ENCODE measurements at regions not wholly inside any gene's neighbourhood (a gene's known extent, or its start where the extent isn't known, plus 50 kb on each side); places are given as distances from the start of the nearest gene placed in this dataset.

- Histone ChIP-seq H3K9me3 (ENCODE audit: insufficient read depth, low read depth, low read length) (no peaks in the 10 kb centered on the region), H3K27me3 (ENCODE audit: insufficient read depth, low read length) (no peaks in the 10 kb centered on the region), H3K79me2 (ENCODE audit: insufficient read depth, low read length) (no peaks in the 10 kb centered on the region), H3K4me3 (ENCODE audit: insufficient read depth, low read depth, low read length) (no peak overlapping the region), H3K36me3 (ENCODE audit: insufficient read depth, low read length) (no peaks in the 10 kb centered on the region), H3K9ac (ENCODE audit: low read length) (no peak overlapping the region), H3K4me2 (ENCODE audit: low read length) (no peak overlapping the region), H3K4me1 (ENCODE audit: insufficient read depth, low read length) (no peaks in the 10 kb centered on the region), H3K27ac (ENCODE audit: low read depth, low read length) (no peak overlapping the region), H4K20me1 (ENCODE audit: insufficient read depth, low read length) (no peaks in the 10 kb centered on the region), H2AFZ (ENCODE audit: low read depth, low read length) (no peak overlapping the region)
- Mint-ChIP-seq H3K9me3 (ENCODE audit: unreplicated experiment) (peaks cover 11% of the 10 kb centered on the region), H3K4me1 (ENCODE audit: low read depth, unreplicated experiment) (no peaks in the 10 kb centered on the region), H3K4me3 (ENCODE audit: unreplicated experiment) (no peak overlapping the region), H3K36me3 (ENCODE audit: low read depth, unreplicated experiment) (no peaks in the 10 kb centered on the region), H3K27me3 (ENCODE audit: low read depth, unreplicated experiment) (peaks cover 4% of the 10 kb centered on the region), H3K27ac (ENCODE audit: unreplicated experiment) (no peak overlapping the region)
- FAIRE-seq (no peak), DNase-seq (ENCODE audit: low read depth) (no peak)
- TF ChIP-seq EZH2 (IDR thresholded peaks at IDR 0.05; ENCODE audit: insufficient read depth, low read length) = no peak
- no peak for TF ChIP-seq CTCF (IDR thresholded peaks at IDR 0.05; ENCODE audit: insufficient read depth, low read depth, low read length)
Observed at GRCh38 chr2:204428675-204429074, 116.6 kb upstream of the PARD3B start.

- FAIRE-seq = no peak
- Mint-ChIP-seq H3K4me3 (ENCODE audit: unreplicated experiment) (no peak overlapping the region), H3K27me3 (ENCODE audit: low read depth, unreplicated experiment) (peaks cover 4% of the 10 kb centered on the region), H3K27ac (ENCODE audit: unreplicated experiment) (no peak overlapping the region), H3K4me1 (ENCODE audit: low read depth, unreplicated experiment) (peaks cover 9% of the 10 kb centered on the region), H3K9me3 (ENCODE audit: unreplicated experiment) (peaks cover 8% of the 10 kb centered on the region), H3K36me3 (ENCODE audit: low read depth, unreplicated experiment) (no peaks in the 10 kb centered on the region)
- no peaks in the 10 kb centered on the region for H3K79me2 ChIP-seq (ENCODE audit: insufficient read depth, low read length)
- no peak for DNase-seq (ENCODE audit: low read depth)
- no peak overlapping the region for H3K4me2 ChIP-seq (ENCODE audit: low read length)
- TF ChIP-seq EZH2 (IDR thresholded peaks at IDR 0.05; ENCODE audit: insufficient read depth, low read length) (no peak), CTCF (IDR thresholded peaks at IDR 0.05; ENCODE audit: insufficient read depth, low read depth, low read length) (no peak)
- no peak overlapping the region for H2AFZ ChIP-seq (ENCODE audit: low read depth, low read length)
- no peaks in the 10 kb centered on the region for H3K27me3 ChIP-seq (ENCODE audit: insufficient read depth, low read length)
- no peaks in the 10 kb centered on the region for H4K20me1 ChIP-seq (ENCODE audit: insufficient read depth, low read length)
- H3K9me3 ChIP-seq (ENCODE audit: insufficient read depth, low read depth, low read length) = no peaks in the 10 kb centered on the region
- no peaks in the 10 kb centered on the region for H3K36me3 ChIP-seq (ENCODE audit: insufficient read depth, low read length)
- no peak overlapping the region for H3K27ac ChIP-seq (ENCODE audit: low read depth, low read length)
- H3K9ac ChIP-seq (ENCODE audit: low read length) = no peak overlapping the region
- no peak overlapping the region for H3K4me3 ChIP-seq (ENCODE audit: insufficient read depth, low read depth, low read length)
- H3K4me1 ChIP-seq (ENCODE audit: insufficient read depth, low read length) = no peaks in the 10 kb centered on the region
Observed at GRCh38 chr2:204431529-204431928, 113.7 kb upstream of the PARD3B start.

- no peaks in the 10 kb centered on the region for H3K4me1 ChIP-seq (ENCODE audit: insufficient read depth, low read length)
- H3K4me3 Mint-ChIP-seq (ENCODE audit: unreplicated experiment) = no peak overlapping the region
- no peak for FAIRE-seq
Observed at GRCh38 chr2:204432196-204432595, 113.1 kb upstream of the PARD3B start.

More at GRCh38 chr2:204432196-204432595, 113.1 kb upstream of the PARD3B start:
- Histone ChIP-seq H3K36me3 (ENCODE audit: insufficient read depth, low read length) (no peaks in the 10 kb centered on the region), H4K20me1 (ENCODE audit: insufficient read depth, low read length) (no peaks in the 10 kb centered on the region), H3K27ac (ENCODE audit: low read depth, low read length) (no peak overlapping the region), H3K4me2 (ENCODE audit: low read length) (no peak overlapping the region), H3K4me3 (ENCODE audit: insufficient read depth, low read depth, low read length) (no peak overlapping the region), H3K9me3 (ENCODE audit: insufficient read depth, low read depth, low read length) (no peaks in the 10 kb centered on the region), H3K79me2 (ENCODE audit: insufficient read depth, low read length) (no peaks in the 10 kb centered on the region), H2AFZ (ENCODE audit: low read depth, low read length) (no peak overlapping the region), H3K9ac (ENCODE audit: low read length) (no peak overlapping the region), H3K27me3 (ENCODE audit: insufficient read depth, low read length) (no peaks in the 10 kb centered on the region)
- H3K27ac Mint-ChIP-seq (ENCODE audit: unreplicated experiment) = no peak overlapping the region
- H3K36me3 Mint-ChIP-seq (ENCODE audit: low read depth, unreplicated experiment) = no peaks in the 10 kb centered on the region
- peaks cover 4% of the 10 kb centered on the region for H3K27me3 Mint-ChIP-seq (ENCODE audit: low read depth, unreplicated experiment)
- DNase-seq (ENCODE audit: low read depth) = no peak
- peaks cover 8% of the 10 kb centered on the region for H3K9me3 Mint-ChIP-seq (ENCODE audit: unreplicated experiment)
- TF ChIP-seq EZH2 (IDR thresholded peaks at IDR 0.05; ENCODE audit: insufficient read depth, low read length) = no peak
- no peak for TF ChIP-seq CTCF (IDR thresholded peaks at IDR 0.05; ENCODE audit: insufficient read depth, low read depth, low read length)
- peaks cover 9% of the 10 kb centered on the region for H3K4me1 Mint-ChIP-seq (ENCODE audit: low read depth, unreplicated experiment)
